Activated naive CD4-positive, alpha-beta T cell treated with anti-CD3 and anti-CD28 coated beads, Interleukin-2, amount 50 U/mL, for 24 hours (primary cell): ENCODE measurements at regions not wholly inside any gene's neighbourhood (a gene's known extent, or its start where the extent isn't known, plus 50 kb on each side); places are given as distances from the start of the nearest gene placed in this dataset.
"Not testable (repeated sequence)": the region's sequence is repeated elsewhere in the genome, so short reads cannot be mapped to it uniquely, and the experiment has no call there.

Source experiments
- H3K27ac Mint-ChIP-seq: one replicate; pipeline ENCODE4 v1.8.0; 2021; ENCODE audit warnings: mild to moderate bottlenecking, mixed read lengths
- H3K27me3 Mint-ChIP-seq: one replicate; pipeline ENCODE4 v1.8.0; 2021; ENCODE audit warnings: mixed read lengths
- H3K36me3 Mint-ChIP-seq: one replicate; pipeline ENCODE4 v1.8.0; 2021; ENCODE audit warnings: mixed read lengths
- H3K4me1 Mint-ChIP-seq: one replicate; pipeline ENCODE4 v1.8.0; 2021; ENCODE audit warnings: mixed read lengths
- H3K4me3 Mint-ChIP-seq: one replicate; pipeline ENCODE4 v1.8.0; 2021; ENCODE audit warnings: mild to moderate bottlenecking, mixed read lengths
- H3K9me3 Mint-ChIP-seq: one replicate; pipeline ENCODE4 v1.8.0; 2021; ENCODE audit warnings: mixed read lengths

DNA sequence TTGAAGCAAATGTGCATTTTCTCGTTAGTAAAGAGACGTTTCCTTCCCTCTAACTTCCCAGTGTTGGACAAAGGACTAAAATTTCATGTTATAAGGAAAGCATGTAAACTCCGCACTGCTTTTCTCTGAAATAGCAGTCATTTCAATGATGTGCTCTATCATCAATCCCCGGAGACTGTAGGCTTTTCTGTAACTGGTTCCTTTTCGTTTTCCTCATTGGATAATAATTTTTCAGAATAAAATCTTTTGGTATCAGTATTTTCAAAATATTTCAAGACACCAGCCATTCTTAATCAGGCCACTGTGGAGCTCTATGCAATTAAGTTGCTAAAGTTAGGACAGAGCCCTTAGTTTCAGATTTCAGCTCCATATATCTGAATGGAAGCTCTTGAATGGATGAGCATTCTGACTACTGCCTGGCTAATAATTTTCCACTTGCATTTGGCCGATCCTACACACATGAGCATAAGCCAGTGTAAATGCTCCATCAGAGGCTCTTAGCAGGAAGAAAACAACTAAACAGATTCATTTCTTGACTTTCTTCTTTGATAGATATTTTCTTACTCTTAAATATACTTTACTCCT lies 157.7 kb downstream of the CHIC2 start:
- Mint-ChIP-seq H3K4me1 (peaks cover 13% of the 10 kb centered on the region), H3K4me3 (no peak overlapping the region), H3K36me3 (no peaks in the 10 kb centered on the region), H3K9me3 (no peaks in the 10 kb centered on the region), H3K27me3 (peaks cover 36% of the 10 kb centered on the region), H3K27ac (no peak overlapping the region)

DNA sequence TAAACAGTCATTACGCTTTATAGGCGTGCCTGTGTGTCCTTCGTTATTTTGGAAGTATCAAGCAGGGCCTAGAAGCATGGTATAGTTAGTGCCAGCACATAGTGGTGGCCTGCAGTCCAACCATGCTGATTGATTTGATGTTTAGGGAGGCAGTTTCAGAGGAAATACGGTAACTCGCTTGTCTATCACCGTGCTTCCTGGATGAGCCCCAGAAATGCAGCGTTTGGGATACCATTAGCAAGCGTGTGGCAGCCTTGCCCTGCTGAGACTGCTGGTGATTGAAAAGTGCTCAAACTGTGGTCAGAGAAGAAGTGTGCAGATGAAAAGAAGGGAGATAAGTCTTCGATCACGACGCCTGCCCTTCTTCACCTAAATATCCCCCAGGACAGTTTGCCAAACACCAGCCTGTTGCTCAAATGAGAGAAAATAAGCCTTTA lies 158.4 kb downstream of the CHIC2 start:
- peak overlapping the region; percentile 77 for H3K4me3 Mint-ChIP-seq
- H3K9me3 Mint-ChIP-seq = no peaks in the 10 kb centered on the region
- no peak overlapping the region for H3K27ac Mint-ChIP-seq
- H3K36me3 Mint-ChIP-seq = no peaks in the 10 kb centered on the region
- peaks cover 37% of the 10 kb centered on the region for H3K27me3 Mint-ChIP-seq
- peaks cover 13% of the 10 kb centered on the region for H3K4me1 Mint-ChIP-seq

DNA sequence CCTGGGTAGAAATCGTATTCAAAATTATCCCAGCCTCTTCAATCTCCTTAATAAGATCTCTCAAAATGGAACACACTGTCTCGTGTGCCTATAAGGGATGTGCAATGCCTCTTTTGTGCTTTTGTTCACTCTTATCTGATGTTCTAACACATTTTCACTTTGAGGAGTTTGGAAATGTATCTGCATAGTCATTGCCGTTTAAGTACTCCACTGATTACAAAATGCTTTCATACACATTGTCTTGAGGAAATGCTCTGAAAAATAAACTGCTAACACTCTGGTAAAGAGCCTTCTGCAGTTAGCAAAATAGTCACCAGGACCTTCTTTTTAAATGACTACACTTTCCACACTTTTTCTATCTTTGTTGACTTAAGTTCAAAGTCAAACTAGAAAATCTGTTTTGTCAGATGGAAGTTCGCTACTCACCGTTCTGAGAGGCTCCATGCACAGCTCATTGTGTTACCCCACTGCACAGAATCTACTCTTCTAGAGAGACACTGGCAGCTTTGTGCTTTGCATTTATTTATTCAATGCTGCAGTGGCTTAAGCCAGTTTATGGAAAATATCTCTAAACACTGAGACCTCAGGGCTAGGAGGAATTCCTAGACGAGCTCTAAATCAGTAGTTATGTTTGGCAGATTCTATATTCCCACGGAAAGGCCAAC lies 159.0 kb downstream of the CHIC2 start:
- Mint-ChIP-seq H3K36me3 (no peaks in the 10 kb centered on the region), H3K4me1 (peaks cover 13% of the 10 kb centered on the region), H3K27ac (no peak overlapping the region), H3K4me3 (no peak overlapping the region), H3K27me3 (peaks cover 36% of the 10 kb centered on the region), H3K9me3 (no peaks in the 10 kb centered on the region)

DNA sequence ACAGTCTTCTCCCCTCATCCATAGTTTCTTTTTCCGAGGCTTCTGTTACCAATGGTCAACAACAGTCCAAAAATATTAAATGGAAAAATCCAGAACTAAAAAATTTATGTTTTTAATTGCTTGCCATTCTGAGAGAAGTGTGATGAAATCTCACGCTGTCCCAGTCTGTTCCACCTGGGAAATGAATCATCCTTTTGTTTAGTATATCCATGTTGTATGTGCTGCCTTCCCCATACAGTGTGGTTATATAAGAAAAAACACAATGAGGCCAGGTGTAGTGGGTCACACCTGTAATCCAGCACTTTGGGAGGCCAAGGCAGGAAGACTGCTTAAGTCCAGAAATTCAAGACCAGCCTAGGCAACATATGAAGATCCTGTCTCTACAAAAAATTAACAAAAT lies 161.6 kb downstream of the CHIC2 start:
- no peak overlapping the region for H3K4me3 Mint-ChIP-seq
- H3K27ac Mint-ChIP-seq = no peak overlapping the region
- H3K27me3 Mint-ChIP-seq = peaks cover 29% of the 10 kb centered on the region
- H3K36me3 Mint-ChIP-seq = no peaks in the 10 kb centered on the region
- H3K4me1 Mint-ChIP-seq = peaks cover 7% of the 10 kb centered on the region
- no peaks in the 10 kb centered on the region for H3K9me3 Mint-ChIP-seq

DNA sequence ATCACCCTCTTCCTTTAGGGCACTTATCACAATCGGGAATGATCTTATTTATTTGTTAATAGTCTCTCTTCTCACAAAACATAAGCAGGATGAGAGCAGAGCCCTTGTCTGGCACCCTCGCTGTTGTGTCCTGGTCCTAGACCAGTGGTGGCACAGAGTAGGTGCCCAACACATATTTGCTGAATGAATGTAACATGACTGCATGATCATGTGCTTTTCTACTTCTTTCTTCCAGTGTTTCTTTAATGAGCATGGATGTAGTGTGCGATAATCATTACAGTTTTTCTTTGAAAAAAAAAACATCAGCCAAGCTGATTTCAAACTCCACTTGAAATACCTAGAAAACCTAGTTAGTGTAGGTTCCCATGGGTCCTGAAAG lies 164.1 kb downstream of the CHIC2 start:
- Mint-ChIP-seq H3K36me3 (no peaks in the 10 kb centered on the region), H3K4me1 (no peaks in the 10 kb centered on the region), H3K4me3 (no peak overlapping the region), H3K27me3 (peaks cover 21% of the 10 kb centered on the region), H3K27ac (no peak overlapping the region), H3K9me3 (no peaks in the 10 kb centered on the region)

- no peaks in the 10 kb centered on the region for H3K9me3 Mint-ChIP-seq
- H3K4me1 Mint-ChIP-seq = no peaks in the 10 kb centered on the region
- no peaks in the 10 kb centered on the region for H3K36me3 Mint-ChIP-seq
- H3K27ac Mint-ChIP-seq = no peak overlapping the region
- H3K4me3 Mint-ChIP-seq = no peak overlapping the region
- peaks cover 20% of the 10 kb centered on the region for H3K27me3 Mint-ChIP-seq
These were observed 164.7 kb downstream of the CHIC2 start for GRCh38 chr4:53899586-53900270.

GRCh38 chr4:53895137-53895536 lies 169.3 kb downstream of the CHIC2 start:
- Mint-ChIP-seq H3K36me3 (no peaks in the 10 kb centered on the region), H3K27ac (no peak overlapping the region), H3K4me3 (no peak overlapping the region), H3K9me3 (no peaks in the 10 kb centered on the region), H3K4me1 (no peaks in the 10 kb centered on the region), H3K27me3 (peaks cover 12% of the 10 kb centered on the region)

DNA sequence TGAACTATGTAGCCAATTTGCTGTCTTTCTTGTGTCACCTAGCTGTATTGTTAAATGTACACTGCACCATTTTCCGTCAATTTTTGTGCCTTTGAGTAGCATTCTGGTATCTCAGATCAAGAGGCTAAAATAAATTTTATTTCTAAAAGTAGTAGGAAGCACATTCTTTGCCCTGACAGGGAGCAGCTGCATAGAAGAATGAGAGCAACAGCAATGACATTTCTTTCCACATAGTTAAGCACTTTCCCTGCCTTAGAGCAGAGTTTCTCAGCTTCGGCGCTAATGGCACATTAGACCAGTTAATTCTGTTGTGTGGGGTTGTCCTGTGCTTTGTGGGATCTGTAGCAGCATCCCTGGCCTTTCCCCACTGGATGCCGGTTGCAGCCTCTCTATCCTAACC lies 173.9 kb downstream of the CHIC2 start:
- H3K27me3 Mint-ChIP-seq = peaks cover 4% of the 10 kb centered on the region
- H3K4me3 Mint-ChIP-seq = no peak overlapping the region
- H3K27ac Mint-ChIP-seq = no peak overlapping the region
- H3K4me1 Mint-ChIP-seq = no peaks in the 10 kb centered on the region
- H3K9me3 Mint-ChIP-seq = no peaks in the 10 kb centered on the region
- H3K36me3 Mint-ChIP-seq = no peaks in the 10 kb centered on the region

- Mint-ChIP-seq H3K9me3 (no peaks in the 10 kb centered on the region), H3K36me3 (no peaks in the 10 kb centered on the region), H3K4me1 (no peaks in the 10 kb centered on the region), H3K27me3 (peaks cover 5% of the 10 kb centered on the region), H3K27ac (no peak overlapping the region), H3K4me3 (no peak overlapping the region)
These were observed 174.9 kb downstream of the CHIC2 start for GRCh38 chr4:53889326-53890055.

GRCh38 chr4:53886090-53886489 lies 178.3 kb downstream of the CHIC2 start:
- H3K4me3 Mint-ChIP-seq = no peak overlapping the region
- no peaks in the 10 kb centered on the region for H3K4me1 Mint-ChIP-seq
- no peaks in the 10 kb centered on the region for H3K36me3 Mint-ChIP-seq
- H3K27me3 Mint-ChIP-seq = peaks cover 1% of the 10 kb centered on the region
- peaks cover 6% of the 10 kb centered on the region for H3K9me3 Mint-ChIP-seq
- H3K27ac Mint-ChIP-seq = no peak overlapping the region

DNA sequence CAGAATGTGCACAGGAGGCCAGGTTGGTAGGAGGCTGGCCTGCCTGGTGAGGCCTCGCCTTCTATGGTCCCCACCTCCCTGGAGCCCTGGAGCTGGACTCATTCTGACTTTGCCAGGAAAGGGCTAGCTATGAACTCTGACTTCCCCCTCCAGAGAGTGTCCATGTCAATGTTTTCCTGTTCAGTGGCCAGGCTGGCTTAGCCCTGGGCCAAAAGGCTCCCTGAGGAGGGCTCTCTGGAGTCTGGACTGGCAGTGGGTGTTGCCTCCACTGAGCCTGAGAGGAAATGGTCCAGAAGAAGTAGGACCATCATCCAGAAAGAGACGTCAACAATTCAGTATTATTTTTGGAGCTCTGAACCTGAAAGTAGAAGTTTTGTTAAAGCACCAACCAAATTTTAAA lies 178.7 kb downstream of the CHIC2 start:
- H3K27me3 Mint-ChIP-seq = peaks cover 1% of the 10 kb centered on the region
- peaks cover 6% of the 10 kb centered on the region for H3K9me3 Mint-ChIP-seq
- H3K27ac Mint-ChIP-seq = no peak overlapping the region
- no peaks in the 10 kb centered on the region for H3K4me1 Mint-ChIP-seq
- no peaks in the 10 kb centered on the region for H3K36me3 Mint-ChIP-seq
- H3K4me3 Mint-ChIP-seq = no peak overlapping the region

GRCh38 chr4:53877096-53877495 lies 187.3 kb downstream of the CHIC2 start:
- not testable (repeated sequence) for H3K27ac Mint-ChIP-seq, H3K4me3 Mint-ChIP-seq, H3K36me3 Mint-ChIP-seq, H3K4me1 Mint-ChIP-seq
- Mint-ChIP-seq H3K27me3 (peaks cover 10% of the 10 kb centered on the region), H3K9me3 (peaks cover 11% of the 10 kb centered on the region)

- Mint-ChIP-seq H3K4me3 (no peak overlapping the region), H3K27me3 (peaks cover 1% of the 10 kb centered on the region), H3K27ac (no peak overlapping the region), H3K9me3 (no peaks in the 10 kb centered on the region), H3K4me1 (no peaks in the 10 kb centered on the region), H3K36me3 (no peaks in the 10 kb centered on the region)
These were observed 198.3 kb downstream of the CHIC2 start for GRCh38 chr4:53866055-53866454.

- H3K36me3 Mint-ChIP-seq = no peaks in the 10 kb centered on the region
- no peak overlapping the region for H3K4me3 Mint-ChIP-seq
- no peaks in the 10 kb centered on the region for H3K4me1 Mint-ChIP-seq
- H3K27me3 Mint-ChIP-seq = peaks cover 5% of the 10 kb centered on the region
- no peak overlapping the region for H3K27ac Mint-ChIP-seq
- no peaks in the 10 kb centered on the region for H3K9me3 Mint-ChIP-seq
These were observed 199.4 kb downstream of the CHIC2 start for GRCh38 chr4:53865054-53865453.

DNA sequence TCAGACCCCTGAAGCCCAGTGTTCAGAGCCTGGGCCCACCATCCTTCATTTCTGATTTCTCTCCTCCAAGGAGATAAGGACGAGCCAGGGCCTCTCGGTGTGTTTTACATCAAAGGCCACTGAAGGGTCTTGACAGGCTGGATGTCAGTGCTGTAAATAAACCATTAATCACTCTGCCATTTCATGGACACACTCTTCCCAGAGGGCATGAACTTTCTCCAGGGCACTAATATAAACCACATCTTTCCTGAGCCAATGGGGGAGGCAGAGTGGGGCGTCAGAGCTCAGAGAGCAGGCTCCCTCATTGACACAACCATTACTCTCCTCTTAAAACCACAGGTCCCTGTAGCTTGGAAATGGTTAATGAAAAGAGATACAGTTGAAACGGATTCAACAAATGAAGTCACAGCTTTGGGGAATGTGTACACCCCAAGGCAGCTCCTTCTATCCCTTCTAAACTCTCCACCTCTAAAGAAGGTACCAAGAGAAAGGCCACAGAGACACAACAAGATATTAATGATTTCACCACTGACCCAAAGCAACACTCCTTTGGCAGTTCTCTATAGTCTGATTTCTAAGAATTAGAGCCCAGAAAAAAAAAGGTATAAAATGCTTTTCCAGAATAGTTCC lies 200.6 kb downstream of the CHIC2 start:
- Mint-ChIP-seq H3K27ac (no peak overlapping the region), H3K4me1 (no peaks in the 10 kb centered on the region), H3K27me3 (peaks cover 7% of the 10 kb centered on the region), H3K9me3 (no peaks in the 10 kb centered on the region), H3K4me3 (no peak overlapping the region), H3K36me3 (no peaks in the 10 kb centered on the region)
